Peyer's patch (tissue), 4 donors: ENCODE measurements at regions not wholly inside any gene's neighbourhood (a gene's known extent, or its start where the extent isn't known, plus 50 kb on each side); places are given as distances from the start of the nearest gene placed in this dataset.

Source experiments
- DNase-seq, 3 donors: peaks; one replicate each; pipeline ENCODE4 v3.0.0-alpha.2; 2017 to 2019
- H3K27ac ChIP-seq, 4 donors: fragments of 200-600 bp; sonication (generic); one replicate each; pipeline ENCODE4 v1.5.1; 2016 to 2019
- H3K27me3 ChIP-seq, 2 donors: fragments of 200-600 bp; sonication (generic); one replicate each; pipeline ENCODE4 v1.5.1; 2019
- H3K36me3 ChIP-seq, 3 donors: fragments of 200-600 bp; sonication (generic); one replicate each; pipeline ENCODE4 v1.5.1; 2016 to 2019
- H3K4me1 ChIP-seq, 4 donors: fragments of 200-600 bp; sonication (generic); one replicate each; pipeline ENCODE4 v1.5.1; 2016 to 2019
- H3K4me3 ChIP-seq, 4 donors: fragments of 200-600 bp; sonication (generic); 1 replicate in 3 of 4; 2 replicates in 1 of 4; pipeline ENCODE4 v1.5.1; 2016 to 2019; ENCODE audit warnings: mild to moderate bottlenecking in 1 of 4
- H3K9me3 ChIP-seq, 4 donors: fragments of 200-600 bp; sonication (generic); one replicate each; pipeline ENCODE4 v1.5.1; 2016 to 2019; ENCODE audit warnings: mild to moderate bottlenecking in 1 of 4
- CTCF ChIP-seq, 6 experiments: fragments of 450-650 bp in 4 of 6; fragments of 200-600 bp in 2 of 6; sonication (generic) in 1 of 6; IDR thresholded peaks; one replicate each; pipeline ENCODE4 v1.5.1; 2017 to 2019; ENCODE audit warnings: antibody characterized with exemption in 6 of 6, mild to moderate bottlenecking in 3 of 6, moderate library complexity in 1 of 6
- POLR2A ChIP-seq, 2 donors: fragments of 450-650 bp; IDR thresholded peaks; one replicate each; pipeline ENCODE4 v1.5.1; 2017; ENCODE audit warnings: antibody characterized with exemption in 2 of 2, mild to moderate bottlenecking in 2 of 2, moderate library complexity in 2 of 2

- no peak for DNase-seq
- H3K36me3 ChIP-seq: no peaks in the 10 kb centered on the region
- H3K4me3 ChIP-seq: no peak overlapping the region
- TF ChIP-seq CTCF (IDR thresholded peaks at IDR 0.05): no peak
- no peak for TF ChIP-seq POLR2A (IDR thresholded peaks at IDR 0.05)
- H3K27me3 ChIP-seq: no peaks in the 10 kb centered on the region
- H3K27ac ChIP-seq: no peak overlapping the region
- no peaks in the 10 kb centered on the region for H3K9me3 ChIP-seq
- H3K4me1 ChIP-seq: no peaks in the 10 kb centered on the region
These were observed 2049.7 kb downstream of the ARAP2 start for GRCh38 chr4:34194585-34194984.

- H3K4me1 ChIP-seq: no peaks in the 10 kb centered on the region
- H3K27ac ChIP-seq: no peak overlapping the region
- no peak for TF ChIP-seq CTCF (IDR thresholded peaks at IDR 0.05)
- no peak for TF ChIP-seq POLR2A (IDR thresholded peaks at IDR 0.05)
- H3K27me3 ChIP-seq: no peaks in the 10 kb centered on the region
- no peaks in the 10 kb centered on the region for H3K36me3 ChIP-seq
- no peak overlapping the region for H3K4me3 ChIP-seq
- no peak for DNase-seq
- H3K9me3 ChIP-seq: no peaks in the 10 kb centered on the region
These were observed 2047.9 kb downstream of the ARAP2 start for GRCh38 chr4:34196375-34196774.

DNA sequence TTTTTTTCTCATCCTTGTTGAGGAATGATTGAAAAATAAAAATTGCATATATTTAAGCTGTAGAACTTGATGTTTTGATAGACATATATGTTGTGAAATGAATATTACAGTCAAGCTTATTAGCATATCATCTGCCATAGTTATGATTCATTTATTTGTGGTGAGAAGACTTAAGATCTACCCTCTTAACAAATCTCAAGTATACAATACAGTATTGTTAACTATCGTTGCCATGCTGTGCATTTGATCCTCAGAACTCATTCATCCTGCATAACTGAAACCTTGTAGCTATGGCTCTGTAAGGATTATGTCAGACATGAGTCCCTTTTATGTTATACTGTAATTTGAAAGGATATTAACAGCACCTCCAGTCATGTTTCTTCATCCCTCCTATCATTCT is 2045.3 kb downstream of the ARAP2 start:
- no peak for TF ChIP-seq CTCF (IDR thresholded peaks at IDR 0.05)
- TF ChIP-seq POLR2A (IDR thresholded peaks at IDR 0.05): no peak
- Histone ChIP-seq H3K27me3 (no peaks in the 10 kb centered on the region), H3K4me1 (no peaks in the 10 kb centered on the region), H3K36me3 (no peaks in the 10 kb centered on the region), H3K4me3 (no peak overlapping the region), H3K9me3 (no peaks in the 10 kb centered on the region), H3K27ac (no peak overlapping the region)
- no peak for DNase-seq

- DNase-seq: no peak
- Histone ChIP-seq H3K4me3 (no peak overlapping the region), H3K4me1 (no peaks in the 10 kb centered on the region), H3K27ac (no peak overlapping the region), H3K27me3 (no peaks in the 10 kb centered on the region), H3K9me3 (no peaks in the 10 kb centered on the region), H3K36me3 (no peaks in the 10 kb centered on the region)
- no peak for TF ChIP-seq POLR2A (IDR thresholded peaks at IDR 0.05)
- TF ChIP-seq CTCF (IDR thresholded peaks at IDR 0.05): no peak
These were observed 2043.8 kb downstream of the ARAP2 start for GRCh38 chr4:34200535-34200934.

DNA sequence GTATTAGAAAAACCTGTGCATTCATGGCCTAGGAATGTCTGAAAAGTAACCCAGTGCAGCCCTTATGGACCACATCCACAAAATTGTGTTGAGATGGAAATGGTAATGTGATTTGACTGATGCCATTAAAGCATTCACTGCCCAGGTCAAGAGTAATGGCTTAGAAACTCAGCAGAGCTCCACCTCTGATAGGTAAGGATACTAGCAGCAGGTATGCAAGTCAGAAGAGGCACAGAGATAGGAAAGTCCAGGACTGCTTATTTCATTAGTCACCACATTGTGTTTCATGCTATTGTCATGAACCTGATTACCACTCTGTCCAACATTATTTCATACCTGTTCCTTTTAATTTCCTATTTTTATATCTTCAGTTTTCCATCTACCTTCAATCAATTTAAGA is 2042.2 kb downstream of the ARAP2 start:
- Histone ChIP-seq H3K27me3 (no peaks in the 10 kb centered on the region), H3K4me1 (no peaks in the 10 kb centered on the region), H3K9me3 (no peaks in the 10 kb centered on the region), H3K4me3 (no peak overlapping the region), H3K27ac (no peak overlapping the region), H3K36me3 (no peaks in the 10 kb centered on the region)
- DNase-seq: no peak
- TF ChIP-seq POLR2A (IDR thresholded peaks at IDR 0.05): no peak
- no peak for TF ChIP-seq CTCF (IDR thresholded peaks at IDR 0.05)

DNA sequence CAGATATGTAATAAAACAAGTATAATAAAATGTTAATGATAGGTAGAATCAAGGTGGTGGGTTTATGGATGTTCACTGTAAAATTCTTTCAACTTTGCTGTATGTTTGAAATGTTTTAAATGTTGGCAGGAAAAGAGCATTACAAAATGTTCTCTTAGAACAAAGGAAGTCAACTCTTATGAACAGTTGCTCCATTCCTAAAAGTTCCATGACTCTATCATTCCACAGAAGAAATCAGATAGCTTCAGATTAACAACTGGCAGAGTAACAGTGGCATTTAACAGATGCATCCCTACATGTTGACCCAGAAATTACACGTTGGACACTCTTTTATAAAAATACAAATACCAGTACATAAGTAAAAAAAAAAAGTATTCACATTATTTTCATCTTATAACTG is 2023.7 kb downstream of the ARAP2 start:
- TF ChIP-seq CTCF (IDR thresholded peaks at IDR 0.05): no peak
- TF ChIP-seq POLR2A (IDR thresholded peaks at IDR 0.05): no peak
- H3K4me1 ChIP-seq: no peaks in the 10 kb centered on the region
- H3K27ac ChIP-seq: no peak overlapping the region
- no peaks in the 10 kb centered on the region for H3K27me3 ChIP-seq
- H3K36me3 ChIP-seq: no peaks in the 10 kb centered on the region
- H3K9me3 ChIP-seq: no peaks in the 10 kb centered on the region
- DNase-seq: no peak
- H3K4me3 ChIP-seq: no peak overlapping the region
